Glomerular endothelial cell (primary cell): ENCODE measurements at regions not wholly inside any gene's neighbourhood (a gene's known extent, or its start where the extent isn't known, plus 50 kb on each side); places are given as distances from the start of the nearest gene placed in this dataset.

Source experiments
- DNase-seq: peaks from one replicate; pipeline ENCODE4 v3.0.0-alpha.2; 2011; ENCODE audit warnings: low read depth, low spot score; ENCODE audit errors: extremely low read depth

DNA sequence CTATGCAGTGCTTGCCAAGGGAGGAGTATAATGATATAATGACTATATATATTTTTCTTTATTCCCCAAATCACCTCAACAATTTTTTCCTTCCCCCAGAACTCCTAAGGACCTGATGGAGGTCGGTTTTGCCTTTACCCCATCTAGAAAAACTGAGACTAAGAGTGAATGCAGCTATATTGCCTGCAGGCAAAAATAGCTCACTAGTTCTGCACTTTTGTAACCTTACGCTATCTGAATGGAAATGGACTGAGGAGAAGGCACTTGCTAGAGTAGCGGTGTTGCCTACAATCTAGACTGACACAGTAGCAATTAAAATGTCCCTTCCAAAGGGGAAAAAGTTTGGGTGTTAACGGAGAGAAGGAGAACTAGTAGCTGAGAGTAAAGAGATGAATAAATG is 379.5 kb upstream of the SEMA6D start:
- DNase-seq: no peak

DNA sequence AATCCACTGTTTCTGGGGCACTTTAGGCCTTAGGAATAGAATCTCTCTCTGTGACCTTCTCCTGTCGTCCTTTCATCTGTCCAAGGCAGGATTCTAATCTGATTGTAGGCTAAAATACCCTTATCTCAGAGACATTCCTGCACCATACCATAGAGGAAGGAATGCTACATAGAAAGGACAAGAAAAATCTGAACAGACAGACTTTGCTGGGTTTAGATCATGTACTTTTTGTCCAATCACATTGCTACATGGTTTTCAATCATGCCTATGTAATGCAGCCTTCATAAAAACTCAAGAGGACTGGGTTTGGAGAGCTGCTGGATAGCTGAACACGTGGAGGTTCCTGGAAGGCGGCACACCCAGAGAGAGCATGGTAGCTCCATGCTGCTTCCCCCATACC is 378.5 kb upstream of the SEMA6D start:
- DNase-seq: no peak

- DNase-seq: no peak
Observed at GRCh38 chr15:47339800-47340570, 377.3 kb upstream of the SEMA6D start.

DNA sequence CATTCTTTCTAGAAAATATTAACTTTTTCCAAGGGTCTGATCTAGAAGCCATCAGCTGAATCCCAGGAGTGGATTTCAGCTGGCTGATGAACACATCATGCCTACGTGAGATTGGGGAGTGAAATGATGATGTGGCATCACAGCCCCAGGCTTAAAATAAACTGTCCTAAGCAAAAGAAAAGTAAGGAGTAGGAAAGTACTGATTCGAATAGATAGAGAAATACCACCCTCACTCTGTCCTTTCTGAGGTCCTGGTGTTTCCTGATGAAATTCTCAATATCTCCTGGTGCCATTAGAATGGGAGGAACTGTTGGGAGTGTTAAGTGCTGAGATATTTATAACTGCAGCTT is 376.8 kb upstream of the SEMA6D start:
- DNase-seq: no peak

DNA sequence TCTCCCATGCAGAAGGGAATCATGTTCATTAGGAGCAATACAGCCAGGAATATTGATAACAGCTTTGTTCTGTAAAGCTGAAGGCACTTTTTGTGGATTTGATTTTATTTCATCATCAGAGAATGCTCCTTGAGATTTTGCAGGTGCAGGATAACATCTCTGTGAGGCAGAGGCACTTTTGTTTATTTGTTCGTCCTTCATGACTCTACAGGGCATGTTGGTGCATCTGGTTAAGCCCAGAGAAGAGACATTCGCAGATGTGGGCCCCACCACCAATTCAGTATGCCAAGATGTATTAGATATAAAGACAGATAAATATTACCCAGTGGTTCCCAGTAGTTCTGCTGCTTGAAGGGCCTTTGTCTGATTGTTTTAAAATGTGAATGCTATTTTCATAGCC is 368.1 kb upstream of the SEMA6D start:
- DNase-seq: no peak

- DNase-seq: no peak
Observed at GRCh38 chr15:47351501-47351900, 365.8 kb upstream of the SEMA6D start.

- DNase-seq: no peak
Observed at GRCh38 chr15:47352217-47352616, 365.1 kb upstream of the SEMA6D start.

- DNase-seq: no peak
Observed at GRCh38 chr15:47355759-47356158, 361.5 kb upstream of the SEMA6D start.

- DNase-seq: no peak
Observed at GRCh38 chr15:47356297-47356696, 361.0 kb upstream of the SEMA6D start.

GRCh38 chr15:47358876-47359275 is 358.4 kb upstream of the SEMA6D start:
- DNase-seq: no peak

DNA sequence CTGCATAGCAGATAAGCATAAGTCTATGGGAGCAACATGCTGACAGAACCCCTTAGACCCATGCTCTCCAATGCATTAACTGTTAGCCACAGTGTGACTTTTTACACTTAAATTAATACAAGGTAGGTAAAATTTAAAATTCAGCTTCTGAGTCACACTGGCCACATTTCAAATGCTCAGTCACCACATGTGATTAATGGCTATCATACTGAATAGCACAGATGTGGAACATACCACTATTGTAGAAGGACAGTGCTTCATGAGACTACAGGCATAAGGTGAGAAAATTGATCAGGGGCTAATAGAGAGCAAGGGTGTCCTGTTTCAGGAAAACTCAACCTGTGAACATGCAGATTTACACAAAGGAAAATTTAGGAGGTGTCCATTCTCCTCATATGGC is 357.0 kb upstream of the SEMA6D start:
- DNase-seq: no peak

DNA sequence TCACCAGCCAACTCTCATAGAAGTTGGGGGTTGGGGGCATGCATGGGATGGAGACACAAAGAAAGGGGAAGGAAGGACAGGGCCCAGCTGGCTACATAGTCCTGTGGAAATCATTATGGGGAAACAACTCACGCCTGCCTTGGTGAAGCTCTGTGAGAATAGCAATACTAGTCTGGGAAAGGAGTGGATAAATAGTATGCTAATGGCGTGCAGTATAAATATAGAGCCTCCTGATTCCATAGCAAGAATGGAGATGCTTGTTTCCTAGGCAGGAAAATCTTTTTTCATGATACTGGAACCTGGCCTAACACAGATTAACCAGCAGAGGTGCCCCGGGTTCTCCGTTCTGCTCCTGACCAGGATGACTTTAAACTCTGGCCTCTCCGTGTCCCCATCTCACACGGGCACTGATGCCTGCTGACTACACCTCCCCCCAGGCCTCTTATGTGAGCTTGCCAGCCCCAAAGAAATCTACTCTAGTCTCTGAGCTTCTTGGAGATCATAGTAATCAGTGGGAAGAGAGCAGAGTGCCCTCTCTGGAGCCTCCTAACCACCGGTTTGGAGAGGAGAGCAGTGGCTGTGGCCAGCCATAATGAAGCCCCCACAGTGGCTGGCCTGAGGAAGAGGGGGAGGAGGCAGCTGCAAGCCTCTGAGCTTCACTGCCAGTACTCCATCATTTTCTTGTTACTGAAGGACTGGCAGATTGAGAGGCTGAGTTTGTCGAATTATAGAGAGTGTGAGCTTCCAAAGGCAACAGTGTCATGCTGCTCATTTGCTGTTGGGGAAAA is 355.0 kb upstream of the SEMA6D start:
- DNase-seq: no peak

DNA sequence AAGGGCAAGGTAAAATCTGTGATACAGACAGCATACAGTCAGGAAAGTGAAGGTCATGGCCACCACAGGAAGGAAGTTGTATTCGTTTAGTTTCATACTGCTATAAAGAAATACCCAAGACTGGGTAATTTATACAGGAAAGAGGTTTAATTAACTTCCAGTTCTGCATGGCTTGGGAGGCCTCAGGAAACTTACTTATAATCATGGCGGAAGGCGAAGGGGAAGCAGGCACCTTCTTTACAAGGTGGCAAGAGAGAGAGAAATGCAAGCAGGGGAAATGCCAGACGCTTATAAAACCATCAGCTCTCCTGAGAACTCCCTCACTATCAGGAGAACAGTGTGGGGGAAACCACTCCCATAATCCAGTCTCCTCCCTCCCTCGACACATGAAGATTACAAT is 353.7 kb upstream of the SEMA6D start:
- no peak for DNase-seq

- no peak for DNase-seq
Observed at GRCh38 chr15:47364230-47365141, 352.8 kb upstream of the SEMA6D start.

- DNase-seq: no peak
Observed at GRCh38 chr15:47366884-47367283, 350.4 kb upstream of the SEMA6D start.

- DNase-seq: no peak
Observed at GRCh38 chr15:47367726-47368390, 349.4 kb upstream of the SEMA6D start.

DNA sequence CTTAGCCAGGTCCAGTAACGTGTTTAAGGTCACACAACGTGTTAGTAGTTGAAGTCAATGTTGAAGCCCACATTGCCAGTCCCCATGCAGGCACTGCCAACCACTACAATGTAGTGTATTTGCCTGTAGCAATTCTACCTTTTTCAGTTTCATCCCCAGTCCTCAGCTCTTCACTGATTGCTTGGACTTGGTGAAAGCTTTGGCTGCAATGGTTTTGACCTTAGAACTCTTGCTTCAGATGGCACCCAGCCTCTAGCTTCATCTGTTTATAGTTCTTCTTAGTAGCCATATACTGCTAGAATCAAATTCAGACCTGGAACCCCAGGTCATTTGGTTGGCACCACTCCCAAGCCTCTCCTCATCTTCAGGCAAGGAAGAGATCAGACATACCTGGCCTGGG is 345.4 kb upstream of the SEMA6D start:
- DNase-seq: no peak

GRCh38 chr15:47374222-47374621 is 343.1 kb upstream of the SEMA6D start:
- DNase-seq: no peak

GRCh38 chr15:47376190-47376589 is 341.1 kb upstream of the SEMA6D start:
- DNase-seq: no peak

DNA sequence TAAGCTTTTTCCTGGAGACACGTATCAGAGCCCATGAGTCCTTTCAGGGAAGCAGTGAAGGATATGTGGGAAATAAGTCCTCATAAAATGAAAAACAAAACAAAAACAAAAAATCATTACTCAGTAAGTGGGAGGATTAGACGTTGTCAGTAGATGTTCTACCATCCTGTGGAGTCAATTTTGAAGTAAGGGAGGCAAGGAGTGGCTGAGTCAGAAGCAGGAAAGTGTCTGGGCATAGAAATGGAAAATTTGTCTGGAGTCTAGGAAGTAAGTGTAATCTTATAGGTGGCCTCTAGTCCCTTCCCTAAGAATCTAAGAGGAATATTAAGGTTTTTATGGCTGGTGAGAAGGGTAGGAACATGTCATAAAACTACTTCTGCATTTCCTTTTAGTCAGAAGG is 339.8 kb upstream of the SEMA6D start:
- DNase-seq: no peak

DNA sequence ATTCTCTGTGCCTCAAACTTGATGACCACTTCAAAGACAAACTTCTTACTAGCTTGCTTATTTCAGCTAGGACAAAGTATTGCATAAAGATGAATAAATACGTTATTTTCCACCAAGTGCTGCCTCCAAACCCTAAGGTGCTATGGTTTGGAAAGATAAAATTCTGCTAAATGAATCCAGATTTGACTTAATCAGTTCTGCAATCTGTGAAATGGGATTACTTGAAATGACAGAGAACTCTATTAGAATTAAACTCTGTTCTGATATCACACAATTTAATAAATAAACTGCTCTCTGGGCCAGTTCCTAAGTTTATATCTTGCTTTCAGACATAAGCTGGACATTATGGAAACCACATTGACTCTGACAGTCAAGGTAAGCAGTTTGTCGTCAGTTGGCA is 338.8 kb upstream of the SEMA6D start:
- no peak for DNase-seq
